ENCODE measurements at regions not wholly inside any gene's neighbourhood (a gene's known extent, or its start where the extent isn't known, plus 50 kb on each side); places are given as distances from the start of the nearest gene placed in this dataset.

DNA sequence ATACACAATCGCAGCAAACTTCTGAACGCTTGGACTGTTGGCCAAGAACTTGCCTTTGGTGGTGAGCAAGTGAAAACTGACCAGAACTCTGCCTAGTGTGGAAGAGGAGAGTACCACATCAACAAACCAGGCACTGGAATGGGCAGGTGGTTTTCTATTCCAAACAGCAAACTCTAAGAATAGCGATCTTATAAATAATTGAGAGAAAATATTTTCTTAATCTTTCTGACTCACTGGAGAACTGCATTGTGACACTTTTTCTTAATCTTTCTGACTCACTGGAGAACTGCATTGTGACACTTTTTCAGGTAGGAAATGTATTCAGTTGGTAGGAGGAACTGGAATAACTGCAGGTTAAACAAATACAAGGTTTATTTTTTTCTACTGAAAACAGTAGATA is 57.0 kb upstream of the SORBS2 start:
- H3K4me1 Mint-ChIP-seq (ENCODE audit: insufficient read depth, unreplicated experiment): peaks cover 28% of the 10 kb centered on the region
- H3K36me3 Mint-ChIP-seq (ENCODE audit: insufficient read depth, unreplicated experiment): no peaks in the 10 kb centered on the region
- DNase-seq (ENCODE audit: unreplicated experiment): peak; percentile 17
- intact Hi-C loops (cut with micrococcal nuclease): no loop called here
- POLR2A ChIA-PET: interaction anchor here (1.2 kb wide), 1 partner anchor 58 kb away, joined by 3 read pairs; no protein-coding TSS in a partner anchor
- CTCF ChIA-PET: interaction anchor here (3.1 kb wide), 1 partner anchor 168 kb away, joined by 7 read pairs; no protein-coding TSS in a partner anchor
- no peak overlapping the region for H3K4me3 Mint-ChIP-seq (ENCODE audit: unreplicated experiment)
- no peaks in the 10 kb centered on the region for H3K27me3 Mint-ChIP-seq (ENCODE audit: insufficient read depth, unreplicated experiment)
- no peak for TF ChIP-seq CTCF (IDR thresholded peaks at IDR 0.05; ENCODE audit: unreplicated experiment)
- H3K27ac Mint-ChIP-seq (ENCODE audit: low read depth, unreplicated experiment): no peak overlapping the region
- BruUV-seq (replicated peaks): no TSS peak
- no peaks in the 10 kb centered on the region for H3K9me3 Mint-ChIP-seq (ENCODE audit: unreplicated experiment)

- intact Hi-C loops (cut with micrococcal nuclease): no loop called here
- CTCF ChIA-PET: no interaction called here
These were observed 57.4 kb upstream of the SORBS2 start for GRCh38 chr4:185869427-185869826.

GRCh38 chr4:185870366-185870765 is 58.4 kb upstream of the SORBS2 start:
- no peaks in the 10 kb centered on the region for H3K9me3 Mint-ChIP-seq (ENCODE audit: unreplicated experiment)
- ChIA-PET POLR2A (interaction anchor here (0.5 kb wide), 1 partner anchor 14 kb away, joined by 3 read pairs; no protein-coding TSS in a partner anchor), CTCF (interaction anchor here (0.6 kb wide), 1 partner anchor 11 kb away, joined by 3 read pairs; no protein-coding TSS in a partner anchor)
- no peak for DNase-seq (ENCODE audit: unreplicated experiment)
- H3K36me3 Mint-ChIP-seq (ENCODE audit: insufficient read depth, unreplicated experiment): no peaks in the 10 kb centered on the region
- no peak overlapping the region for H3K4me3 Mint-ChIP-seq (ENCODE audit: unreplicated experiment)
- no peaks in the 10 kb centered on the region for H3K27me3 Mint-ChIP-seq (ENCODE audit: insufficient read depth, unreplicated experiment)
- no peak overlapping the region for H3K27ac Mint-ChIP-seq (ENCODE audit: low read depth, unreplicated experiment)
- TF ChIP-seq CTCF (IDR thresholded peaks at IDR 0.05; ENCODE audit: unreplicated experiment): no peak
- H3K4me1 Mint-ChIP-seq (ENCODE audit: insufficient read depth, unreplicated experiment): peaks cover 37% of the 10 kb centered on the region
- intact Hi-C loops (cut with micrococcal nuclease): no loop called here
- no TSS peak for BruUV-seq (replicated peaks)

More at GRCh38 chr4:185869427-185869826, 57.4 kb upstream of the SORBS2 start:
- DNase-seq (ENCODE audit: unreplicated experiment): no peak
- POLR2A ChIA-PET: no interaction called here
- BruUV-seq (replicated peaks): no TSS peak
- Mint-ChIP-seq H3K27ac (ENCODE audit: low read depth, unreplicated experiment) (no peak overlapping the region), H3K9me3 (ENCODE audit: unreplicated experiment) (no peaks in the 10 kb centered on the region), H3K4me1 (ENCODE audit: insufficient read depth, unreplicated experiment) (peaks cover 29% of the 10 kb centered on the region), H3K4me3 (ENCODE audit: unreplicated experiment) (no peak overlapping the region), H3K36me3 (ENCODE audit: insufficient read depth, unreplicated experiment) (no peaks in the 10 kb centered on the region), H3K27me3 (ENCODE audit: insufficient read depth, unreplicated experiment) (no peaks in the 10 kb centered on the region)
- TF ChIP-seq CTCF (IDR thresholded peaks at IDR 0.05; ENCODE audit: unreplicated experiment): no peak

DNA sequence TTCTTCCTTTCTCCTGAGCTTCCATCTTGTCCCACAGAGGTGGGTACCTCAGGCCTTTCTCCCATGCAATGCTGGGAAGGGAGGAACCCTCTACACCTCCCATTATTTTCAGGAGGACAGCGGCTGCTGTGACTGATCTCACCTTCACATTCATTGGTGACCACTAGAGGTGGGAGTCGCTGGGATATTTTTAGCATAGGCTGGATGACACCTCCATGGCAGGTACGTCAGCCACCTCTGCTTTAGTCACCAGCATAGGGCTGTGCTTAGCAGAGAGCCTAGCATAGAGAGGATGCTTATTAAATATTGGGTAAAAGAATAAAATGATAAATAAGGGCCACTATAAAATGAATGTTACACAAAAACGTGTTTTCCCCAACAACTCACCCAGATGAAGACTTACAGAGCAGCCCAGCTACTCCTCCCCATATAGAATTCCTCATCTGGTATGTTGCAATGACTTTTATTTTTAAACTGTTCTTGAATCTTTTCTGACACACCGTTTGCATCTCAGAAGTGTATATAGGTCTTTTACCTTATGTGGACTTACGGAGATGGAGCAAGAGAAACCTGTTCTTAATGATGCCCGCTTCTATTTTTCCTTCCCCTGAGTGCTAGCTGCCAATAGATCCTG is 60.9 kb upstream of the SORBS2 start:
- Mint-ChIP-seq H3K27me3 (ENCODE audit: insufficient read depth, unreplicated experiment) (no peaks in the 10 kb centered on the region), H3K9me3 (ENCODE audit: unreplicated experiment) (no peaks in the 10 kb centered on the region), H3K36me3 (ENCODE audit: insufficient read depth, unreplicated experiment) (no peaks in the 10 kb centered on the region), H3K4me1 (ENCODE audit: insufficient read depth, unreplicated experiment) (peaks cover 34% of the 10 kb centered on the region), H3K4me3 (ENCODE audit: unreplicated experiment) (no peak overlapping the region), H3K27ac (ENCODE audit: low read depth, unreplicated experiment) (peak overlapping the region; percentile 19)
- peak; percentile 39 for DNase-seq (ENCODE audit: unreplicated experiment)
- ChIA-PET CTCF (no interaction called here), POLR2A (no interaction called here)
- intact Hi-C loops (cut with micrococcal nuclease): no loop called here
- no peak for TF ChIP-seq CTCF (IDR thresholded peaks at IDR 0.05; ENCODE audit: unreplicated experiment)
- BruUV-seq (replicated peaks): no TSS peak
